GM19395 (cell line): ENCODE measurements at regions not wholly inside any gene's neighbourhood (a gene's known extent, or its start where the extent isn't known, plus 50 kb on each side); places are given as distances from the start of the nearest gene placed in this dataset.
"Not testable (repeated sequence)": the region's sequence is repeated elsewhere in the genome, so short reads cannot be mapped to it uniquely, and the experiment has no call there.

Experiments used
- ATAC-seq: cut with Tn5 transposase; IDR thresholded peaks from one replicate; pipeline ENCODE4 v1.9.1; 2021; ENCODE audit warnings: mild to moderate bottlenecking, moderate library complexity; ENCODE audit not compliant: unreplicated experiment

- no peak for ATAC-seq
These were observed 351.3 kb downstream of the SLC7A11 start for GRCh38 chr4:137890812-137891211.

GRCh38 chr4:137881641-137882040, 349.3 kb upstream of the PCDH18 start:
- ATAC-seq, result no peak

GRCh38 chr4:137868067-137868466, 335.8 kb upstream of the PCDH18 start:
- not testable (repeated sequence) for ATAC-seq

- ATAC-seq, result no peak
These were observed 334.4 kb upstream of the PCDH18 start for GRCh38 chr4:137866671-137867070.

GRCh38 chr4:137861682-137862081, 329.4 kb upstream of the PCDH18 start:
- no peak for ATAC-seq

- ATAC-seq, result no peak
These were observed 321.1 kb upstream of the PCDH18 start for GRCh38 chr4:137853424-137853823.

- ATAC-seq, result no peak
These were observed 320.0 kb upstream of the PCDH18 start for GRCh38 chr4:137852326-137852725.

- ATAC-seq, result no peak
These were observed 319.1 kb upstream of the PCDH18 start for GRCh38 chr4:137851435-137851834.

GRCh38 chr4:137827945-137828344, 295.7 kb upstream of the PCDH18 start:
- ATAC-seq, result not testable (repeated sequence)

GRCh38 chr4:137825505-137825904, 293.2 kb upstream of the PCDH18 start:
- ATAC-seq, result no peak

GRCh38 chr4:137823007-137823406, 290.7 kb upstream of the PCDH18 start:
- ATAC-seq, result no peak

- ATAC-seq, result peak; percentile 94
These were observed 287.7 kb upstream of the PCDH18 start for GRCh38 chr4:137819964-137820383.

GRCh38 chr4:137812258-137812657, 280.0 kb upstream of the PCDH18 start:
- no peak for ATAC-seq

- no peak for ATAC-seq
These were observed 274.1 kb upstream of the PCDH18 start for GRCh38 chr4:137806420-137806819.

GRCh38 chr4:137804906-137805495, 272.7 kb upstream of the PCDH18 start:
- ATAC-seq, result no peak

- no peak for ATAC-seq
These were observed 268.6 kb upstream of the PCDH18 start for GRCh38 chr4:137800861-137801260.

GRCh38 chr4:137794764-137795254, 262.5 kb upstream of the PCDH18 start:
- no peak for ATAC-seq

GRCh38 chr4:137789263-137789662, 257.0 kb upstream of the PCDH18 start:
- not testable (repeated sequence) for ATAC-seq

GRCh38 chr4:137783923-137784322, 251.6 kb upstream of the PCDH18 start:
- not testable (repeated sequence) for ATAC-seq

GRCh38 chr4:137775701-137776100, 243.4 kb upstream of the PCDH18 start:
- no peak for ATAC-seq

GRCh38 chr4:137774501-137774900, 242.2 kb upstream of the PCDH18 start:
- no peak for ATAC-seq

GRCh38 chr4:137768881-137769280, 236.6 kb upstream of the PCDH18 start:
- no peak for ATAC-seq

GRCh38 chr4:137768196-137768595, 235.9 kb upstream of the PCDH18 start:
- no peak for ATAC-seq
